Activated CD4-positive, CD25-positive, alpha-beta regulatory T cell treated with anti-CD3 and anti-CD28 coated beads, Interleukin-2, amount 50 U/mL, for 16 hours (primary cell): ENCODE measurements at regions not wholly inside any gene's neighbourhood (a gene's known extent, or its start where the extent isn't known, plus 50 kb on each side); places are given as distances from the start of the nearest gene placed in this dataset.
"Not testable (repeated sequence)": the region's sequence is repeated elsewhere in the genome, so short reads cannot be mapped to it uniquely, and the experiment has no call there.

Source experiments
- DNase-seq: peaks from one replicate; pipeline ENCODE4 v3.0.0-alpha.2; 2020; ENCODE audit warnings: low read depth, low spot score

GRCh38 chr3:153221748-153222162 is 59.7 kb downstream of the RAP2B start:
- DNase-seq = peak; percentile 25

- not testable (repeated sequence) for DNase-seq
Observed at GRCh38 chr3:153226877-153227276, 64.9 kb downstream of the RAP2B start.

GRCh38 chr3:153230427-153230826 is 68.4 kb downstream of the RAP2B start:
- DNase-seq = not testable (repeated sequence)

DNA sequence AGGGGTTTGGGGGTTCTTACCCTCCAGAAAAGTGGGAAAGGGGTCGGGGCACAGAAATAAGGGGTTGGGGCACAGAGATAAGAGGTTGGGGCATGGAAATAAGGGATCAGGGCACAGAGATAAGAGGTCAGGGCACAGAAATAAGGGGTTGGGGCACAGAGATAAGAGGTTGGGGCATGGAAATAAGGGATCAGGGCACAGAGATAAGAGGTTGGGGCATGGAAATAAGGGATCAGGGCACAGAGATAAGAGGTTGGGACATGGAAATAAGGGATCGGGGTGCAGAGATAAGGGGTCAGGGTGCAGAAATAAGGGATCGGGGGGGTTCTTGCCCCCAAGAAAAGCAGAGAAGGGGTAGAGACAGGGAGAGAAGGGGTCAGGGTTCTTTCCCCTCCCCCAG is 69.2 kb downstream of the RAP2B start:
- not testable (repeated sequence) for DNase-seq

DNA sequence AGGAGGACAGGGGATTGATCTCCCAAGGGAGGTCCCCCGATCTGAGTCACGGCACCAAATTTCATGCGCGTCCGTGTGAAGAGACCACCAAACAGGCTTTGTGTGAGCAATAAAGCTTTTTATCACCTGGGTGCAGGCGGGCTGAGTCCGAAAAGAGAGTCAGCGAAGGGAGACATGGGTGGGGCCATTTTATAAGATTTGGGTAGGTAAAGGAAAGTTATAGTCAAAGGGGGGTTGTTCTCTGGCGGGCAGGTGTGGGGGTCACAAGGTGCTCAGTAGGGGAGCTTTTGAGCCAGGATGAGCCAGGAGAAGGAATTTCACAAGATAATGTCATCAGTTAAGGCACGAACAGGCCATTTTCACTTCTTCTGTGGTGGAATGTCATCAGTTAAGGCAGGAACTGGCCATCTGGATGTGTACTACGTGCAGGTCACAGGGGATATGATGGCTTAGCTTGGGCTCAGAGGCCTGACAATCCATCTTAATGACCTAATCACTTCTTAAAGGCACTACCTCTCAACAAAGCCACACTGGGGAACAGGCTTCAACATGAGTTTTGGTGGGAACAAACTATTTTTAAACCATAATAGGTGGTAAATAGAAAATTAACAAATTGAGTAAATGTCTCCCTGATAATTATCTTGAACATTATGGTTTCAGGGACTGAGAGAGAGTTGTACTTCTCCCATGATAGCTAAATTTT is 70.2 kb downstream of the RAP2B start:
- not testable (repeated sequence) for DNase-seq

DNA sequence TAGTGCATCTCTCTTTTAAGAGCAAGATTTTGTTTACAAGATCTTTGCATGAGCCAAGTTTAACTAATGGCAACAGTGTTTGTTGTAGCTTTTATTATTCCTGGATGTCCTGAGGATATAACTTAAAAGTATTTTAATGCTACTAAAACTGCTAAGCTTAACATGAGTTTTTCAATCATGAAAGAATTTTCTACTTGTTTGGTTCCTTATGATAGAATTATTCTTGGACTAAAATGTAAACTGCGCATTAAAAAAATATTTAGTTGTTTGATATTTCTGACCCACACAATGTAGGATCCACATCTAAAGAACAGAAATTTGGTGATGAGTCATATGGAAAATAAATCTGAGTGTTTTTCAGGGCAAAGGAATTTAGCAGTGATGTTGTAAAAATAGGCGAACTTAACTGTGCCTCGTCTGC is 70.8 kb downstream of the RAP2B start:
- DNase-seq = no peak

GRCh38 chr3:153233986-153234385 is 72.0 kb downstream of the RAP2B start:
- DNase-seq = no peak

DNA sequence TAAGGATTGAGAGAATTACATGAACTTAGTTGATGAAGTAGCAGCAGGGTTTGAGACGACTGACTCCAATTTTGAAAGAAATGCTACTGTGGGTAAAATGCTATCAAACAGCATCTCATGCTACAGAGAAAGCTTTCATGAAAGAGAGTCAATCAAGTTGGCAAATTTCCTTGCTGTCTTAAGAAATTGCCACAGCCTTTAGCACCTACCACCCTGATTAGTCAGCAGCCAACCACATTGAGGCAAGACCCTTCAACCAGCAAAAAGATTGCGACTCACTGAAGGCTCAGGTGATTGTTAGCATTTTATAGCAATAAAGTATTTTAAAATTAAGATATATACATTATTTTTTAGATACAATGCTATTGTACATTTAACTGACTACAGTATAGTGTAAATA is 80.9 kb downstream of the RAP2B start:
- DNase-seq = no peak

DNA sequence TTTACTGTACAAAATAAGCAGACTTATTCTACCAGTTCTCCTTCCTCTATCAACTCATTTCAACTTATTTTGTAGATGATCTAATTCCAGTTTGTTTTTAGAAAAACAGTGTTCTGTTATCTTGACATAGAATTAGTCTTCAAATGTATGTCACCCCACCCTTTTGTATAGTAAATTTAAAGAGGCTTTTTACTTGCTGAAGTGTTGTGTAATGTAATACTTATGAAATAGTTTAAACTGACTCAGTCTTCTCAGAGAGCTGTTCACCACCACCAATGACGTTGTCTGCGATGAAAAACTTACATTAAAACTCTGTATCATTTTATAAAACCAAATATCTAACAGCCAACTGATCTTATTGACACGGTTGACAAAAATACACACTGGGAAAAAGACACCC is 82.9 kb downstream of the RAP2B start:
- no peak for DNase-seq

DNA sequence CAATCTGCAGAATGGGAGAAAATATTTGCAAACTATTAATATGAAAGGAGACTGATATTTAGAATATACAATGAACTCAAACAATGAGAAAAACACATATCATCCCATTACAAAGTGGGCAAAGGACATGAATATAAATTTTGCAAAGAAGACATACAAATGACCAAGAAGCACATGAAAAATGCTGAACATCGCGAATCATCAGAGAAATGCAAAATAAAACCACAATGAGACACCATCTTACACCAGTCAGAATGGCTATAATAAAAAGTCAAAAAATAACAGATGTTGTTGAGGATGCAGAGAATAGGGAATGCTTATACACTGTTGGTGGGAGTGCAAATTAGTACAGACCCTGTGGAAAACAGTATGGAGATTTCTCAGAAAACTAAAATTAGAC is 83.6 kb downstream of the RAP2B start:
- no peak for DNase-seq

- no peak for DNase-seq
Observed at GRCh38 chr3:153246331-153246730, 84.3 kb downstream of the RAP2B start.

DNA sequence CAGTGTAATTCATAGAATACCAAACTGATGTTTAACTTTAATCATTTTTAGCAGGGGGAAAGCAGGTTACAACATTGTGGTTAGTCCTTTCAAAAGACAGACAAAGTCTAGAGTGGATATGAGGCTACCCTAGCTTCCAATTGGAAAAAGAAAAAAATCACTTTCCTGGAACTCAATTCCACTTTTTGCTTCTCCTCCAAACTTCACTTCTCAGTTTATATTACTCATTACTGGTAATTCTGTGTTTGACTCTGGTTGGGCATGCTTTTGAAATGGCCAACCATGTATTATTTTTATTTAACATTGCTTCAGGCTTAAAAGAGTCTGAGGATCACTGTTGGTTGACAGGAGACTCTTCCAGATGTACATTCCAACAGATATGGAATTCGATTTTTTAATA is 84.8 kb downstream of the RAP2B start:
- DNase-seq = no peak

DNA sequence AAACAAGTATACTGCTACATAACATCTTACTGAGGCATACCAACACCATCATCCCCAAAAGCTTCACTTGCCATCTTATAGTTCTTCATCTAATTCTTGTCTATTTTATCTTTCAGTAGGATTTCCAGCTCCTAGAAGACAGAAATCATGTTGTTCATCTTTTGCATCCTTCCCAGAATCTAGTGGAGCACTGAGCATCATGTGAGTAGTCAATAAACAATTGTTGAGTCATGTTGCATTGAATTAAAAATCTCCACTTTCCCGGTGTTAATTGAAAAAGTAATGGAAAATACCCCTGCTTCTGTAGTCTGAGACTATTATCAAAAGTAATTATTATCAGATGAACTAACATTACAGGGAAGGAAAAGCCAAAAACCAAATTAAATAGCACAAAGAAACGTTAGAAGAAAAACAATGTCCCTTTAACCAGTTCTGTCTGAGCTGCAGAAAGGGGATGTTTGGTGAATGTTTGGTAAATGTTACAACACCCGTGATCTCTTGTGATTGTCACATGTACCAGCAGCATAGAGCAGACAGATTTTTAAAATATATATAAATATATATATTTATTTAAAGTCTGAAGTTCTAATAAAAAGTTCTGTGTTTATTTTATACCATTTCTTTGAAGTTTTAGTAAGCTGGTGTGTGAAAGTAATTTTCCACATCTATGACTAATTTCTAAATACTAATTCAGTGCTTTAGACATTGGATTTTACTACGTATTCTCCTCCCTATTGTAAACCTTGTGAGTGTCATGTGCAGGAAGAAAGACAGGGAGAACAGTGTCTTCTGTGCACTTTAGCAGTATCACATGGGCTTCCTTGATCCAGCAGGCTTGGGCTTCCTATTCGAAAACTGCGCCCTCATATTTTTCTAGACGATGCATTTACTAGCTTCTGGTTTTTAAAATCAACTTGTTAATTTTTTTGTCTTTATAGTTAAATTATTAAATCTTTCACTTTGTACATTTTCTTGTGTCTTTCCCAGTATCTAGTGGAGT is 85.6 kb downstream of the RAP2B start:
- no peak for DNase-seq

DNA sequence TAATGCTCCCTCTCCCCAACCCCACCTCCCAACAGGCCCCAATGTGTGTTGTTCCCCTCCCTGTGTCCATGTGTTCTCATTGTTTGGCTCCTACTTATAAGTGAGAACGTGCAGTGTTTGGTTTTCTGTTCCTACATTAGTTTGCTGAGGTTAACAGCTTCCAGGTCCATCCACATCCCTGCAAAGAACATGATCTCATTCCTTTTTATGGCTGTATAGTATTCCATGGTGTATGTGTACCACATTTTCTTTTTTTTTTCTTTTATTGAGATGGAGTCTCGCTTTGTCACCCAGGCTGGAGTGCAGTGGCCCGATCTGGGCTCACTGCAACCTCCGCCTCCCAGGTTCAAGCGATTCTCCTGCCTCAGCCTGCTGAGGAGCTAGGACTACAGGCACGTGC is 86.8 kb downstream of the RAP2B start:
- not testable (repeated sequence) for DNase-seq

DNA sequence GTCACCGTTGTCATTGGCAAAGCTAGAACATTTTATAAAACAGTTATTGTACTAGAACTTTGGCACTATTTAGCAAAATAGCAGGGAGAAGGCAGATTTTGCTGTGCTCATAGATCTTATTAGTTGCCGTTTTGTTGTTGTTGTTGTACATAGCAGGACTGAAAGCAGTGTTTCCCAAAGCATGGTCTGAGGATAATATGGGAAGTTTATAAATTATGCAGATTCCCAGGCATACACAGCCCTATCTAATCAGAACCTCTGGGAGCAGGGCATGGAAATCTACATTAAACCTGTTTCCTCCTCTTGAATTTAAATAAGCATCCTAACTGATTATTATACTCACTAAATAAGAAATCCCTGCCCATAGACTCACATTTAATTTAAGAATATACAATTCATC is 87.9 kb downstream of the RAP2B start:
- DNase-seq = no peak

- no peak for DNase-seq
Observed at GRCh38 chr3:153250446-153250845, 88.4 kb downstream of the RAP2B start.

DNA sequence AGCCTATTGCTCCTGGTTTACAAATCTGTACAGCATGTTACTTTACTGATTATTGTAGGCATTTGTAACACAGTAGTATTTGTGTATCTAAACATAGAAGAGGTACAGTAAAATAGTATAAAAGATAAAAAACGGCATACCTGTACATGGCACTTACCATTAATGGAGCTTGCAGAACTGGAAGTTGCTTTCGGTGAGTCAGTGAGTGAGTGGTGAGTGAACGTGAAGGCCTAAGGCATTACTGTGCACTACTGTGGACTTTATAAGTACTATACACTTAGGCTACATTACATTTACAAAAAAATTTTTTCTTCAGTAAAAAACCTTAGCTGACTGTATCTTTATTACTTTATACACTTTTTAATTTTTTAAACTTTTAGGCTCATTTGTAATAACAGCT is 90.9 kb downstream of the RAP2B start:
- no peak for DNase-seq

GRCh38 chr3:153254361-153254760 is 92.3 kb downstream of the RAP2B start:
- DNase-seq = no peak

DNA sequence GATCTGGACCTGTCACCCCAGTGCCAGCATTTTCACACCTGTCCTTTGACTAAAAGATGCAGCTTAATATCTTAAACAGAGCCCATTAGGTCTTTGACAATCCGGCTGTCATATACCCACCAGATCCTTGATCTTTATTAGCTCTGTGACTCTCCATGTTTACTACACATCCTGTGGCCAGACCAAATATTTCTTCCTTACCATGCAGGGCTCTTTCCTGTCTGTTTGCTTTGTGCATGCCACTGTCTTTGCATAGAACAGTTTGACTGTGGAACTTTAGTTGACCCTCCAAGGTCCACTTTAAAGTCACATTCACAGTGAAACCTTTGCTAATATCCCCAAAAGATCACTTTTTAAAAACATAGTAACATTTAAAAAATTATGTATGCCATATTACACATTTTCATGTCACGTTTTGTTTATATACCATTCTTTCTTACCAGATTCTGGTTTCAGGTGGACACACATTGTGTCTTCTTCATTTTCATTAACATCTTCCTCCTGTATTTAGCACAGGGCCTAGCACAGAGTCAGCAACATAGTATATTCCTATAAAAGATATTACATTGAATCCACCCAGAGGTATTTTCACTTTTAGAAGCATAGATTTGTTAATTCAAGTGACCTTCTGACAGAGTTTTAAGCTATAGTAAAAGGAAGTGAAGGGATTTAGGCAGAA is 95.8 kb downstream of the RAP2B start:
- DNase-seq = no peak

- DNase-seq = no peak
Observed at GRCh38 chr3:153259956-153260355, 97.9 kb downstream of the RAP2B start.

GRCh38 chr3:153260681-153261080 is 98.7 kb downstream of the RAP2B start:
- DNase-seq = no peak

DNA sequence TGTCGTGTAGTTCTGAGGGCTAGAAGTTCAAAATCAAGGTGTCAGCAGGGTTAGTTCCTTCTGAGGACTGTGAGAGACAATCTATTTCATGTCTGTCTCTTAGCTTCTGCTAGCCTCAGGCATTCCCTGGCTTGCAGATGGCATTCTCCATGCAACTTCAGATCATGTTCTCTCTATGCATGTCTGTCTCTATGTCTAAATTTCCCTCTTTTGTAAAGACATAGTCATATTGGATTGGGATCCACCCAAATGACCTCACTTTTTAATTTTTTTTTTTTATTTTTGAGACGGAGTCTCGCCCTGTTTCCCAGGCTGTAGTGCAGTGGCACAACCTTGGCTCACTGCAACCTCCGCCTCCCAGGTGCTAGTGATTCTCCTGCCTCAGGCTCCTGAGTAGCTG is 104.6 kb downstream of the RAP2B start:
- DNase-seq = no peak
